HS-27A (cell line): ENCODE measurements at regions not wholly inside any gene's neighbourhood (a gene's known extent, or its start where the extent isn't known, plus 50 kb on each side); places are given as distances from the start of the nearest gene placed in this dataset.

Experiments used
- DNase-seq: peaks from one replicate; pipeline ENCODE4 v3.0.0-alpha.2; 2012; ENCODE audit warnings: low read depth, missing footprints

DNA sequence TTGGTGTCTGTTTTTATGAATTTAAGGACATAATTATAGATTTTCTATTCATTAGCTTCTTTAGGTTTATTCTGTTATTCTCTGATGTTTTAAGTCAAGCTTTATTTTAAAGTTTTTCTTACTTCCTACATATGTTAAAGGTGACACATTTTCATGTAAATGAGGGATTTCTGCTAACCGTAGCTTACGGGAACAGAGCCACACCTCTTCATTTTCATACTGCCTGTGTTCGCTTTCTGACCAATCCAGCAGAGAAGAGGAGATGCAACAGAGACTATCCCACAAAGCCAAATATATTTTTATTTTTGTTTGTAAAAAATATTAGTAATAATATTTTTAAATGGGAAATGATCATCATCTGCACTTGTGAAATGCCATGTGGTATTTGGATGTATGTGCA is 774.1 kb downstream of the BRD1 start:
- no peak for DNase-seq

DNA sequence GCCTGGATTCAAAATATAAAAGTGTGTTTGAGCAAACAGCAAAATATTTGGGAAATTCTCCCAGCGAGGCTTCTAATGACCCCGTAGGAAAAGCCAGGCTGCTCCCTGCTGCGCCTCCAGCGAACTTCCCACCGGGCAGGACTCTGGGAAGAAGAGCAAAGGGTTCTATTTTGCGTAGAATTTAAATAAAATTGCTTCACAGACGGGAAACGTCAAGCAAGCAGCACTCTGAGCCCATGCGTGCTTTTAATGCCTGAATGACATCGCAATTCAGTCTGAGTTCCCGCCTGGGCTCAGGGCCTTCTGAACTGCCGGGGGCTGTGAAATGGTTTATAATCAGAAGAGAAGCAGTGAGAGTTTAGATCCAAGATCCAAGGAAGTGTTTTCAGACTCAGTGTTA is 775.1 kb downstream of the BRD1 start:
- DNase-seq: no peak

DNA sequence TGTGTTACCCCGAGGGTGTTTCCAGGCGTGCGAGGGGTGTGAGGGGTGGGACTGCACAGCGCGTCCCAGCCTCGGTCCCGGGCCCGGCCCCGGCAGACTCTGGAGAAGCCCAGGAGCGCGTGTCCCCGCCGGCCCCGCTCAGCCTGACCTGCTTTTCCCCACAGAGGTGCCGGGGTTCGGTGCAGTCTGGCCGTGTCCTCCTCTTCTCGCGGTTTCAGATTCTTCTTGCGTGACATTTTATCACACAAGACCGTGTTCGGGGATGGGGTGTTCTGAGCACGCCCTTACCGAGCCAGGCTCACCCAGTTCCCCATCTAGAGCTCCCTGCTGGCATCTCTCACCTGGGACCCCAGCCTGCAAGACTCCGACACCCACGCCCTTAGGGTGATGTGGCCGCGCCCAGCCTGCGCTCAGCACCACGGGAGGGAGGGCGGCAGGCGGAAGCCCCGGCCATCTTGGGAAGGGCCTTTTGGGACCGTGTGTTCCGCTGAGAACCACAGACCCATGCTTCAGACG is 775.6 kb downstream of the BRD1 start:
- no peak for DNase-seq

GRCh38 chr22:49051491-49052022 is 776.1 kb downstream of the BRD1 start:
- no peak for DNase-seq

DNA sequence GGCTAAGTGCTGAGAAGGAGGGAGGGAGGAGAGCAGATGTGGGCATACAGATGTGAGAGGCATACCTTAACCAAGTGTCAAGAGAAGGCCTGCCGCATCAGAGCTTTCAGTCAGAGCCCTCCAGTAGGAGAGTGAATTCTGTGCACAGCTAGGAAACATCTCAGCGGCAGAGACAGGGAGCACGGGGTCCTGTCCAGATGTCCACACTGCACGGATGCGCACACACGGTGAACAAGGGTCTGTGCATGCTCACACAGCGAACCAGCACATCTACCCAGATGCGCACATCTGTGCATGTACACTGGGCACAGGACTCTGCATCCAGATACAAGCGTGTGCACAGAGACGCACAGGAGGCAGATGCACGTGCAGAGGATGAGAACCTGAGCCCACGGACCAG is 778.0 kb downstream of the BRD1 start:
- no peak for DNase-seq

DNA sequence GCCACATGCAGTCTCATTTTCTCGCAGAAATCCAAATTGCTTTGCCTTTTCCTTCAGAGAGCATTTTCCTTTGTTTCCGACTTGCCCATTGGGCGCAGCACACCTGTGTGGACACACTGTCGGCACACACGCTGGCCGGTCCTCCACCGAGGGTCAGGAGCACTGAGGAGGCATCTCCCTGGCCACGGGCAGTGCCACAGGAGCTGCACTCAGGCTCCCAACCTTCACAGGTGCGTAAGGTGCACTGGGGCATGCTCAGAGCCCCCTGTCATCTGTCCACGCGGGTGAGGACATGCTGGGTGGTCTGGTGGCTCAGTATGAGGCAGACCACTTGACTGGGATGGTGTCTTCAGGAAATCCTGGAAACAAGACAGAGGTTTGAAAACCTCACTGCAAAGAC is 779.1 kb downstream of the BRD1 start:
- DNase-seq: no peak

DNA sequence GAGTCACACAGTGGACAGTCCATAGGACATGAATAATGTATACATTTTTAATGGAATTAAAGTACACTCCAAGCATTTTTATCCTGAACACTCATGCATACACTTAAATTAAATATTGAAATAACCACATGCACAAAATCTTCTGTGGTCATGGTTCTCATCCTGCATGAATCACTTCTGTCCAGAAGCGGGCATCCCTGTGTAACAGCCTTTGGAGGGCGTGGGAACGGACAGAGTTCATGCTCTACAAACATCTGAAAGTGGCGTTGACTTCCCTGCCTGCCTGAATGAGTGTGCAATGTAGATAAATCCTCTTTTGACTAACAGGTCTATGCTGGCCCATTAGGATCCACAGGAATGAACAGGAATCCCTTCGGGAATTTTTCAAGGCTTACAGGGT is 780.2 kb downstream of the BRD1 start:
- DNase-seq: no peak

GRCh38 chr22:49046546-49047361 is 780.9 kb downstream of the BRD1 start:
- DNase-seq: no peak

- no peak for DNase-seq
Observed at GRCh38 chr22:49046000-49046545, 781.6 kb downstream of the BRD1 start.

DNA sequence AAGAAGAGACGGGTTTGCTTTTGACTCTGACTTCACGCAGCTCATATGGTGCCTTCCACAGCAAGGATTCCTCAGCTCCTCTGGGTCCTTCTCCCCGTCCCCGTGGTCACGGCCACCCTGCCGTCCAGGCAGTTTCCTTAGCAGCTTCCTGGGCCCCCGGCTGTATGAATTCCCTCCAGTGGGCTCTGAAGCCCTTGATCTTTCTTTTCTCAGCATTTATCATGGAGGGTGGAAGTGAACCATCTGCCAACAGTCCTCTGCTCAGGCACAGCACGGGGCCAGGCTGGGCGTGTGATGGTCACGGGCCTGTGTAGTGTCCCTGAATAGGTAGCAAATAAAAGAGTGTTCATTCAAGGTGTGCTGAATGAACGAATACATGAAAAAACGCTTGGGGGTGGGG is 782.4 kb downstream of the BRD1 start:
- no peak for DNase-seq

GRCh38 chr22:49044776-49045175 is 782.9 kb downstream of the BRD1 start:
- DNase-seq: no peak

DNA sequence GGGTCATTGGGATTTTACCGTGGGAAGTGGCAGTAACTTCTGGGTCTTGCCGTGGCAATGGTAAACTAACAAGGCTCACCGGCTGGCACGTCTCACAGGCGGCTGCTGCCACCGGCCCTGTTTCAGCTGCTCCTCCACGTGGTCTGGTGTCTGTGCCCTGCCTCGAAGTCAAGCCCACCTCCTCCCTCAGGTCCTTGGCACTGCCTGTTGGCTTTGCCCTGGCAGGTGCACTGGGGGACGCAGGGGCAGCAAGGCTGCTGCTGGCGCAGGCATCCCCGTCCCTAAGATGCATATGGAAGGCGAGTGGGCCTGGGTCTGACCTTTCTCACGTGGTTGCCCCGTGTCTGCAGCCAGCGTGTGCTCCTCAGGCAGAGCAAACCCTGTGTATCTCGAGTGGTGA is 783.6 kb downstream of the BRD1 start:
- DNase-seq: no peak

GRCh38 chr22:49042877-49043859 is 784.5 kb downstream of the BRD1 start:
- DNase-seq: no peak

DNA sequence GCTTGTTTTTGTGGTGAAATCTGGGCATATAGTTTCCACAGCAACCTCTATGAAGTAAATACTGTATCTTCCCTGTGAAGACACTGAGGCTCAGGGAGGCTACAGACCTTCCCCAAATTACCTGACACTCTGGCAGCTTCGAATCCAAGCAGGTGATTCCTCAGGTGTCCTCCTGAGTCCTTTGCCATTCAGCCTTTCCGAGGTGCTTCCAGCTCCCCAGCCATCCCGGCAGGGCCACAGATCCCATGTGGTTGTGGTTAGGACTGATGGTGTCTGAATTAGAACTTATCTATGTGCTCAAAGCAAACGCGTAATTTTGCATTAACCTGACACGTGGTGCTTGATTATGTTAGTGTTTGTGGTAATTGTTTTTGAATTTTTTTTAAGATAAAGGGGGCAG is 785.6 kb downstream of the BRD1 start:
- no peak for DNase-seq

GRCh38 chr22:49040754-49041467 is 786.8 kb downstream of the BRD1 start:
- DNase-seq: no peak

DNA sequence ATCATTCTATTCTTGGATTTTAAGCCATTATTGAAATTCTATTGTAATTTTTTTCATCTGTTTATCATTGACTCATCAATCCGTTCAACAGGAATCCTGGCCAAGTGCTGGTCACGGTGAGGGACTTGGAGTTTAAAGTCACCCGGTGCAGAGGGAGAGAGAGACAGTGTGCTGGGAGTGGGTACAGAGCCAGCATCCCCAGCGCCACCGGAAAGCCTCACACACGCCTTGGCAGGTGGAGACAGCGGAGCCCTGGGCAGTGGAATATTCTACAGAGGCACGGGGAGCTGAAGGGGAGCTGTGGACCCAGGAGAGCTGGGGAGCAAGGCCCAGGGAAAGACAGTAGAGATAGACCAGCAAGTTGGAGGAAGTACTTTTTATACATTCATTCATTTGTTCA is 787.6 kb downstream of the BRD1 start:
- no peak for DNase-seq

DNA sequence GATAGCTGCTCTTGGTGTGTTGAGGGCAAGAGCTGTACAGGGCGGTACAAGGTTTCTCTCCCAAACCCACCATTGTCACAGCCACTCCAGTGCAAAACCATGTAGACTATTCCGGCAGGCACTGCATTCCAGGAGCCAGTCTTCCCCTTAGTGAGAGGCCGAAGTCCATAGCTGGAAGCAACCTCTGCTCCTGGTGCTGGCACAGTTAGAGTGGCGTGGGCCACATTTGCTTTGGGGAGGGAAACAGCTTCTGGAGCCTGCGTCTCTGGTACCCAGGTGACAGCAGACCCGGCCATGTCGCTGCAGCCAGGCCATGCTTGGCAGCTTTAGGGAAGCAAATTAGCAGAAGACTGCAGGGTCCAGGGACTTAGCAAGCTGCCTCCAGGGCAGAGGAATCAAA is 788.0 kb downstream of the BRD1 start:
- no peak for DNase-seq

GRCh38 chr22:49037701-49038245 is 789.9 kb downstream of the BRD1 start:
- no peak for DNase-seq

GRCh38 chr22:49036513-49036912 is 791.2 kb downstream of the BRD1 start:
- DNase-seq: no peak

DNA sequence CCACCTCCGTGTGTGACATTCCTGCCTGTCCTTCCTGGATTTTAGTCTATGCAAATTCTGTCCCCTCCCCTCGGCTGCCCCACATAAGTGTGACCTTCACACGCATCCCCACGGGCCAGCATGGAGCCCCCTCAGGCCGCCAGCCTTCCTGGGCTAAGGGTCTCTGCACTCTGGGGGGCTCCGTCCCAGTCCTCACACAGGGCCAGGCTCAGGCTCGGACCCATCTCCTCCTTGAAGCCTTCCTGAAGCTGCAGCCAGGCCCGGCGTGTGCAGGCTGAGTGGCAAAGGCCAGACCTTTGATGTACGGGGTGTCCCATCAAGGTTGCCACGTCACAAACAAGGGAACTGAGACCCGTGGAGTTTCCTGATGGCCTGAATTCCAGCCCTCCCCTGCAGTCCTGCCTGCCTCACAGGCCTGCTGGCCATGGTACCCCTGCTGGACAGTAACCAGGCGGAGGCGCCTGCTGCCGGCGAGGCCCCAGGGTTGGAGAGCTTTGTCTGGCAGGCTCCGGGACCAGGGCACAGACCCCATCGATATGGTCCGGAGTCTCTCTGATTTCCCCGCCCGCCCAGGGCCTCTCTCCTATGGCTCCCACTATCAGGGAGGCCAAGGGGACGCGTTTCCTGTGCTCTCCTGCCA is 791.7 kb downstream of the BRD1 start:
- DNase-seq: no peak
